ENCODE measurements at regions not wholly inside any gene's neighbourhood (a gene's known extent, or its start where the extent isn't known, plus 50 kb on each side); places are given as distances from the start of the nearest gene placed in this dataset.

DNA sequence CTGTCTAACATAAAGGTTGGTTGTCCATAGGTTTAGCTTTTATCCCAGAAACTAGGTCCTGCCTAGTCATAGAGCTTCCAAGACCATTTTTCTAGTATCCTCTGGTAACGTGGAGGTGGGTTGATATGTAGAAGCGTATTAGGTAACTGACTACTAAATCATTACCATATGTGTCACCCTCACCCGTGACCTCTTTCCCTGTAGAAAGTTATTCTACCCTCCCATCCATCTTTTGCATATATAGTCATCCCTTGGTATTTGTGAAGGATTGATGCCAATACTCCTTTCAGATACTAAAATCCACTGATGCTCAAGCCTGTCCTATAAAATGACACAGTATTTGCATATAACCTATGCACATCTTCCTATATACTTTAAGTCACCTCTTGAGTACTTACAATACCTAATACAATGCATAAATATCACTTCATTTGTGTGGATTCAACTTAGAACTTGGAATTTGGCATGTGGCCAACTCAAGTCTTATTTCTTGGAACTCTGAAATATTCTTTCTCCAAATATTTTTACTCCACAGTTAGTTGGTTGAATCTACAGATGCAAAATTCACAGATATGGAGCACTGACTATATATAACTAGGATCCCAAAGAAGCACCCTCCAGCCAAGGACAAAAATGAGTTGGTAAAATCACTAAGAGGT, 497.0 kb upstream of the TENM4 start:
- TF ChIP-seq, protein P1, sequence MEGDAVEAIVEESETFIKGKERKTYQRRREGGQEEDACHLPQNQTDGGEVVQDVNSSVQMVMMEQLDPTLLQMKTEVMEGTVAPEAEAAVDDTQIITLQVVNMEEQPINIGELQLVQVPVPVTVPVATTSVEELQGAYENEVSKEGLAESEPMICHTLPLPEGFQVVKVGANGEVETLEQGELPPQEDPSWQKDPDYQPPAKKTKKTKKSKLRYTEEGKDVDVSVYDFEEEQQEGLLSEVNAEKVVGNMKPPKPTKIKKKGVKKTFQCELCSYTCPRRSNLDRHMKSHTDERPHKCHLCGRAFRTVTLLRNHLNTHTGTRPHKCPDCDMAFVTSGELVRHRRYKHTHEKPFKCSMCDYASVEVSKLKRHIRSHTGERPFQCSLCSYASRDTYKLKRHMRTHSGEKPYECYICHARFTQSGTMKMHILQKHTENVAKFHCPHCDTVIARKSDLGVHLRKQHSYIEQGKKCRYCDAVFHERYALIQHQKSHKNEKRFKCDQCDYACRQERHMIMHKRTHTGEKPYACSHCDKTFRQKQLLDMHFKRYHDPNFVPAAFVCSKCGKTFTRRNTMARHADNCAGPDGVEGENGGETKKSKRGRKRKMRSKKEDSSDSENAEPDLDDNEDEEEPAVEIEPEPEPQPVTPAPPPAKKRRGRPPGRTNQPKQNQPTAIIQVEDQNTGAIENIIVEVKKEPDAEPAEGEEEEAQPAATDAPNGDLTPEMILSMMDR (IDR thresholded peaks at IDR 0.05), result no peak
- TF ChIP-seq POLR2AphosphoS5 (IDR thresholded peaks at IDR 0.05), result no peak
- no peak for TF ChIP-seq EP300 (IDR thresholded peaks at IDR 0.05)
